Lung (tissue), 11 donors: ENCODE measurements at regions not wholly inside any gene's neighbourhood (a gene's known extent, or its start where the extent isn't known, plus 50 kb on each side); places are given as distances from the start of the nearest gene placed in this dataset.
A peak's percentile ranks its signal among the peaks of the same experiment; 100 is the strongest.

Source experiments
- ATAC-seq: fragments of 200-7000 bp; cut with Tn5 transposase; one replicate; pipeline ENCODE4 v1.9.1; 2020; ENCODE audit warnings: moderate number of reproducible peaks; ENCODE audit not compliant: insufficient read depth, low FRiP score
- DNase-seq, 3 donors: peaks; one replicate each; pipeline ENCODE4 v3.0.0-alpha.2; 2013 to 2017
- H3K27ac ChIP-seq, 2 donors: one replicate each; pipeline ENCODE4 v1.5.1; 2013; ENCODE audit warnings: mild to moderate bottlenecking in 2 of 2, moderate library complexity in 2 of 2, control low read depth in 1 of 2, inconsistent platforms in 1 of 2, low read depth in 1 of 2, low read length in 1 of 2
- H3K27me3 ChIP-seq, 3 donors: one replicate each; pipeline ENCODE4 v1.5.1; 2013; ENCODE audit warnings: low read length in 2 of 3; ENCODE audit not compliant: control insufficient read depth in 3 of 3, insufficient read depth in 3 of 3
- H3K36me3 ChIP-seq, 4 donors: one replicate each; pipeline ENCODE4 v1.5.1; 2013; ENCODE audit warnings: low read length in 4 of 4, mild to moderate bottlenecking in 1 of 4, moderate library complexity in 1 of 4; ENCODE audit not compliant: control insufficient read depth in 4 of 4, insufficient read depth in 4 of 4
- H3K4me1 ChIP-seq, 5 donors: one replicate each; pipeline ENCODE4 v1.5.1; 2013; ENCODE audit warnings: low read length in 5 of 5, mild to moderate bottlenecking in 2 of 5, moderate library complexity in 1 of 5; ENCODE audit not compliant: control insufficient read depth in 5 of 5, insufficient read depth in 5 of 5
- H3K4me3 ChIP-seq: one replicate; pipeline ENCODE4 v1.5.1; 2013; ENCODE audit warnings: mild to moderate bottlenecking, control low read depth, moderate library complexity
- H3K9ac ChIP-seq, 2 donors: one replicate each; pipeline ENCODE4 v1.5.1; 2013; ENCODE audit warnings: low read length in 2 of 2, control low read depth in 1 of 2; ENCODE audit not compliant: insufficient read depth in 1 of 2
- H3K9me3 ChIP-seq, 4 donors: one replicate each; pipeline ENCODE4 v1.5.1; 2013; ENCODE audit warnings: low read length in 3 of 4, mild to moderate bottlenecking in 1 of 4, moderate library complexity in 1 of 4; ENCODE audit not compliant: control insufficient read depth in 4 of 4, insufficient read depth in 3 of 4
- CTCF ChIP-seq: IDR thresholded peaks from 2 replicates; pipeline ENCODE4 v1.5.1; 2012; ENCODE audit warnings: mild to moderate bottlenecking; ENCODE audit errors: control extremely low read depth, extremely low read depth
- WGBS, 2 donors: extraction: QIAGEN DNeasy Blood & Tissue Kit; methylation state at CpG; one replicate each; pipeline ENCODE4 v1.1.7; 2013; 5-methylcytosine and 5-hydroxymethylcytosine counted together
- donor health status: control.
- donor health status: control.
- donor health status: Bipolar disorder and iron deficiency.
- donor health status: healthy.
- donor health status: DM: yes; HTN: yes; CAD: no.

GRCh38 chr4:41865306-41865980, 69.8 kb upstream of the TMEM33 start:
- H3K4me3 ChIP-seq, result no peak overlapping the region
- H3K9ac ChIP-seq, result no peak overlapping the region
- peaks cover 0 to 14% (median 0%) of the 10 kb centered on the region in 5 donors for H3K4me1 ChIP-seq
- no peaks in the 10 kb centered on the region for H3K36me3 ChIP-seq
- no peak overlapping the region for H3K27ac ChIP-seq
- no peak for ATAC-seq
- peak in 1 of 3 donors; percentile 38 for DNase-seq
- TF ChIP-seq CTCF, result no peak
- H3K27me3 ChIP-seq, result peaks cover 4 to 93% (median 85%) of the 10 kb centered on the region in 3 donors
- peaks cover 0 to 7% (median under 1%) of the 10 kb centered on the region in 4 donors for H3K9me3 ChIP-seq
- 7% methylated on average over 33 of the region's 33 CpGs for WGBS, 2 donors

- Histone ChIP-seq H3K9me3 (peaks cover 0 to 2% (median 0%) of the 10 kb centered on the region in 4 donors), H3K4me3 (no peak overlapping the region), H3K36me3 (no peaks in the 10 kb centered on the region), H3K27ac (no peak overlapping the region), H3K4me1 (no peaks in the 10 kb centered on the region), H3K9ac (no peak overlapping the region), H3K27me3 (peaks cover 0 to 65% (median 53%) of the 10 kb centered on the region in 3 donors)
- 60 to 64% methylated on average over 4 of the region's 4 CpGs for WGBS, 2 donors
- no peak for TF ChIP-seq CTCF
- no peak for ATAC-seq
- DNase-seq, result no peak
Measured at GRCh38 chr4:41859087-41859486, 76.1 kb upstream of the TMEM33 start.

DNA sequence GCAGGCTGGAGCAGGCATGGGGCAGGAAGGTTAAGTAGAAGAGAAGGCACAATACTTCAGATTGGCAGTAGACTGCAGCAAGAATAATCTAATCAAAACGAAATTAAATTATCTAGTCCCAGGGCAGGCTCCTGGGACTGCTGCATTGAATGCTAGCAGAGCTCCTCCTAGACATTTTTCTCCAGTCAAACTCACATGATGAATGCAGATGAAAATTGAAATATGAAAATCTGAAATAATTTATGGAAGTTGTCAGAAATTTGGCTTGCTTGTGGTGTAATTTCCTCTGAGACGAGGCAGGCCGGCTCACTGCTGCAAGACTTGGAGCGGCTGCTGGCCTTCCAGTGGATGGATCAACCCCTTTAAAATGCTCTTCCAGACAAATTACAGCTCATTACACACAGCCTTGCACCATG, 78.0 kb upstream of the TMEM33 start:
- no peaks in the 10 kb centered on the region for H3K4me1 ChIP-seq
- WGBS, 2 donors, result 52% methylated on average over 4 of the region's 4 CpGs
- TF ChIP-seq CTCF, result no peak
- H3K9ac ChIP-seq, result no peak overlapping the region
- H3K27me3 ChIP-seq, result peaks cover 0 to 50% (median 36%) of the 10 kb centered on the region in 3 donors
- H3K9me3 ChIP-seq, result no peaks in the 10 kb centered on the region
- no peak overlapping the region for H3K4me3 ChIP-seq
- DNase-seq (peak in 1 of 3 donors; percentile 48), ATAC-seq (no peak)
- H3K27ac ChIP-seq, result no peak overlapping the region
- H3K36me3 ChIP-seq, result no peaks in the 10 kb centered on the region

DNA sequence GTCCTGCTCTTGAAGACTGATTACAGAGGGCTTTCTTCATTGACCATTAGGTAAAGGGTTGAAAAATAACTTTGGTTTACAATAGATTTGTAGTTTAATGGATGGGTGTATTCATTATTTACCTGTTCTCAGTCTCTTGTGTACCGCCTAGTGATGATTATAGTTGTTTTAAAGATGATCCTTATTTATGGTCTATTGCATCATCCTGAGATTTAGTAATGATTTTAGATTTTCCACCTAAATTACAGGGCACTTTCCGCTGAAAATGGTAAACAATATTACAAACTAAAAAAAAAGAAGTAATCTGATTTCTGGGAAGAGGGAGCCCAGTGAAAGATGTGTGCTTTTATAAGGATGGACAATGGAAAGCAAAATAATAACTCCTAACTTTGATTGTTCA, 78.4 kb upstream of the TMEM33 start:
- Histone ChIP-seq H3K9me3 (no peaks in the 10 kb centered on the region), H3K9ac (no peak overlapping the region), H3K27ac (no peak overlapping the region), H3K27me3 (peaks cover 0 to 45% (median 34%) of the 10 kb centered on the region in 3 donors), H3K4me1 (no peaks in the 10 kb centered on the region), H3K4me3 (no peak overlapping the region), H3K36me3 (no peaks in the 10 kb centered on the region)
- no peak for DNase-seq
- no peak for TF ChIP-seq CTCF
- WGBS, 2 donors, result 95 to 96% methylated on average over 2 of the region's 2 CpGs
- ATAC-seq, result no peak
